ENCODE measurements at regions not wholly inside any gene's neighbourhood (a gene's known extent, or its start where the extent isn't known, plus 50 kb on each side); places are given as distances from the start of the nearest gene placed in this dataset.

DNA sequence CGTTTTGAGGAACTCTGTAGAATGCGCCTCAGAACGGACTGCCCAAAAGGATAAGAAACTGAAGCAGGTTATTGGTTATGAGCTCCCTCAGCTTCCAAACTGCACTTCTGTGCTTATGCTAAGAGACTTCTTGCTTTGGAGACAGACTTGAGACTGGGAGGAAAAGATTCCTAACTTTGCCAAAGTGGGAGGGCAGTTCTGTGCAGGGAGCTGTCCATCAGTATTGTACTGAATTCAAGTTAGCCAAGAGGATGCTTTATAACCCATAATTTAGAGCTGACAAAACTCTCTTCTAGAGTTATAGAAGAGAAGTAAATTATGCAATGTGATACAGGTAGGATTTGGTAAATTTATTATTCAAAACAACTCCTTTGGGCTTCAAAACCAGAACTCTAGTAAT is 519.8 kb upstream of the GBE1 start:
- TF ChIP-seq, protein P1, sequence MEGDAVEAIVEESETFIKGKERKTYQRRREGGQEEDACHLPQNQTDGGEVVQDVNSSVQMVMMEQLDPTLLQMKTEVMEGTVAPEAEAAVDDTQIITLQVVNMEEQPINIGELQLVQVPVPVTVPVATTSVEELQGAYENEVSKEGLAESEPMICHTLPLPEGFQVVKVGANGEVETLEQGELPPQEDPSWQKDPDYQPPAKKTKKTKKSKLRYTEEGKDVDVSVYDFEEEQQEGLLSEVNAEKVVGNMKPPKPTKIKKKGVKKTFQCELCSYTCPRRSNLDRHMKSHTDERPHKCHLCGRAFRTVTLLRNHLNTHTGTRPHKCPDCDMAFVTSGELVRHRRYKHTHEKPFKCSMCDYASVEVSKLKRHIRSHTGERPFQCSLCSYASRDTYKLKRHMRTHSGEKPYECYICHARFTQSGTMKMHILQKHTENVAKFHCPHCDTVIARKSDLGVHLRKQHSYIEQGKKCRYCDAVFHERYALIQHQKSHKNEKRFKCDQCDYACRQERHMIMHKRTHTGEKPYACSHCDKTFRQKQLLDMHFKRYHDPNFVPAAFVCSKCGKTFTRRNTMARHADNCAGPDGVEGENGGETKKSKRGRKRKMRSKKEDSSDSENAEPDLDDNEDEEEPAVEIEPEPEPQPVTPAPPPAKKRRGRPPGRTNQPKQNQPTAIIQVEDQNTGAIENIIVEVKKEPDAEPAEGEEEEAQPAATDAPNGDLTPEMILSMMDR (IDR thresholded peaks at IDR 0.05), result no peak
- TF ChIP-seq POLR2A (IDR thresholded peaks at IDR 0.05), result no peak
- no peak for TF ChIP-seq EP300 (IDR thresholded peaks at IDR 0.05)
- TF ChIP-seq POLR2AphosphoS5 (IDR thresholded peaks at IDR 0.05), result no peak

Measured in upper lobe of left lung (tissue), 4 donors.